GM12878 (cell line): ENCODE measurements at regions not wholly inside any gene's neighbourhood (a gene's known extent, or its start where the extent isn't known, plus 50 kb on each side); places are given as distances from the start of the nearest gene placed in this dataset.

ENCODE experiments used
- ATAC-seq: fragments of 200-7000 bp; cut with Tn5 transposase; 3 replicates; pipeline ENCODE4 v1.9.1; 2020; ENCODE audit warnings: mild to moderate bottlenecking, moderate library complexity
- BruUV-seq: library from RNA; stranded (reverse); fragments of 400-500 nt; replicated peaks from 2 replicates; lab custom pipeline; 2021; lab: Mats Ljungman, UMichigan
- CTCF ChIA-PET: fragments of 300-600 bp; sonication (Branson Sonifier 250); formaldehyde crosslinking; extraction: SDS; loops from one replicate; lab custom pipeline; 2021; ENCODE audit warnings: inconsistent platforms; lab: Yijun Ruan, JAX
- POLR2A ChIA-PET: fragments of 350-600 bp; formaldehyde crosslinking; extraction: SDS; loops from one replicate; lab custom pipeline; 2021; ENCODE audit warnings: inconsistent platforms; lab: Charles Lee
- RAD21 ChIA-PET: fragments of 300-600 bp; sonication (Branson Sonifier 250); formaldehyde crosslinking; loops from one replicate; lab custom pipeline; 2023; ENCODE audit warnings: antibody characterized with exemption; ENCODE audit not compliant: unreplicated experiment; lab: Charles Lee
- SMC1A ChIA-PET: fragments of 300-600 bp; sonication (Branson Sonifier 250); formaldehyde crosslinking; loops from one replicate; lab custom pipeline; 2023; ENCODE audit not compliant: unreplicated experiment, uncharacterized antibody; lab: Charles Lee
- DNase-seq: peaks from one replicate; pipeline ENCODE4 v3.0.0-alpha.2; 2011; ENCODE audit warnings: low read depth, low spot score
- FAIRE-seq: peaks from 3 replicates; lab custom pipeline; 2011; peaks lifted over from hg19 to GRCh38; lab: Jason Lieb, UNC
- H2AFZ ChIP-seq: 2 replicates; pipeline ENCODE4 v1.6.0; 2011; ENCODE audit warnings: low read depth, low read length, control low read depth; ENCODE audit not compliant: control insufficient read depth
- H3K27ac ChIP-seq: 2 replicates; pipeline ENCODE4 v1.5.1; 2011; ENCODE audit warnings: control low read depth; ENCODE audit not compliant: control insufficient read depth, insufficient read depth
- H3K27me3 ChIP-seq, 2 experiments: replicated peaks in 1 of 2; 2 replicates each; pipeline versions ENCODE4 v1.6.0 to v1.6.1; 2011; ENCODE audit warnings: low read length in 1 of 2; ENCODE audit not compliant: control insufficient read depth in 2 of 2, insufficient read depth in 2 of 2
- H3K36me3 ChIP-seq, 2 experiments: 2 replicates each; pipeline ENCODE4 v1.5.1; 2011; ENCODE audit warnings: low read length in 1 of 2; ENCODE audit not compliant: control insufficient read depth in 2 of 2, insufficient read depth in 2 of 2
- H3K4me1 ChIP-seq: 2 replicates; pipeline ENCODE4 v1.6.1; 2011; ENCODE audit warnings: mild to moderate bottlenecking, low read length, moderate library complexity, mixed read lengths; ENCODE audit not compliant: control insufficient read depth, insufficient read depth
- H3K4me2 ChIP-seq: 2 replicates; pipeline ENCODE4 v1.6.0; 2011; ENCODE audit warnings: control low read depth; ENCODE audit not compliant: control insufficient read depth, insufficient read depth
- H3K4me3 ChIP-seq: fragments of 200-600 bp; sonication (generic); 2 replicates; pipeline ENCODE4 v1.5.1; 2016
- H3K79me2 ChIP-seq: 2 replicates; pipeline ENCODE4 v1.6.0; 2011; ENCODE audit warnings: low read length; ENCODE audit not compliant: control insufficient read depth, insufficient read depth
- H3K9ac ChIP-seq: 2 replicates; pipeline ENCODE4 v1.8.0; 2011; ENCODE audit warnings: low read length, control low read depth, mixed read lengths; ENCODE audit not compliant: control insufficient read depth, insufficient read depth
- H3K9me3 ChIP-seq: replicated peaks from 3 replicates; pipeline ENCODE4 v1.5.1; 2011; ENCODE audit warnings: mild to moderate bottlenecking, low read length; ENCODE audit not compliant: control insufficient read depth, insufficient read depth
- H4K20me1 ChIP-seq: 2 replicates; pipeline ENCODE4 v1.6.0; 2011; ENCODE audit not compliant: control insufficient read depth, insufficient read depth
- CREB1 ChIP-seq: IDR thresholded peaks from 2 replicates; pipeline ENCODE4 v1.6.1; 2012; ENCODE audit warnings: low read depth, mild to moderate bottlenecking, inconsistent platforms
- PAX8 ChIP-seq: fragments of 450-650 bp; IDR thresholded peaks from 2 replicates; pipeline ENCODE4 v1.6.1; 2017; ENCODE audit warnings: mild to moderate bottlenecking, moderate library complexity
- REST ChIP-seq: IDR thresholded peaks from 2 replicates; pipeline ENCODE4 v1.6.1; 2012; ENCODE audit warnings: mild to moderate bottlenecking, low read depth, low read length
- SUPT20H ChIP-seq: IDR thresholded peaks from 2 replicates; pipeline ENCODE4 v1.6.1; 2011; ENCODE audit warnings: low read depth, mild to moderate bottlenecking, low read length, moderate library complexity, borderline replicate concordance; ENCODE audit not compliant: control insufficient read depth
- WGBS: methylation state at CpG from one replicate; pipeline ENCODE4 v1.1.6; 2016; ENCODE audit warnings: low lambda C conversion rate; ENCODE audit not compliant: insufficient replicate concordance, insufficient coverage; ENCODE audit errors: missing lambda C conversion rate; 5-methylcytosine and 5-hydroxymethylcytosine counted together
- in situ Hi-C: fragments of 300-500 bp; cut with MboI; formaldehyde crosslinking; loops from 9 replicates; pipeline ENCODE4 v1.14.3; 2018; ENCODE audit warnings: mixed read lengths
- intact Hi-C: fragments of 100-400 bp; cut with micrococcal nuclease; formaldehyde crosslinking; loops from one replicate; pipeline ENCODE4 v1.14.2; 2022; ENCODE audit not compliant: unreplicated experiment
- TF ChIP-seq, protein P1 (sequence below), 3 experiments: IDR thresholded peaks in 2 of 3; conservative IDR thresholded peaks in 1 of 3; 2 replicates each; pipeline ENCODE4 v1.5.1; 2011; ENCODE audit warnings: low read depth in 3 of 3, low read length in 3 of 3, mild to moderate bottlenecking in 3 of 3, control low read depth in 2 of 3, moderate library complexity in 2 of 3, inconsistent platforms in 1 of 3, mixed read lengths in 1 of 3; ENCODE audit not compliant: control insufficient read depth in 2 of 3, insufficient read depth in 1 of 3; ENCODE audit errors: extremely low read depth in 1 of 3
- TF ChIP-seq, protein P2 (sequence below): fragments of 450-650 bp; IDR thresholded peaks from 2 replicates; pipeline ENCODE4 v1.6.1; 2017; ENCODE audit warnings: low read depth, mild to moderate bottlenecking, moderate library complexity
- TF ChIP-seq, protein P3 (sequence below): fragments of 450-650 bp; IDR thresholded peaks from 2 replicates; pipeline ENCODE4 v1.6.1; 2017; ENCODE audit warnings: antibody characterized with exemption, mild to moderate bottlenecking, moderate library complexity
- TF ChIP-seq, protein P4 (sequence below): fragments of 150-350 bp; IDR thresholded peaks from 2 replicates; pipeline ENCODE4 v1.6.1; 2016; ENCODE audit warnings: low read depth, low read length
- TF ChIP-seq, protein P5 (sequence below): IDR thresholded peaks from 2 replicates; pipeline ENCODE4 v1.6.1; 2012; ENCODE audit warnings: low read depth, low read length, improper control_type of control experiment

DNA sequence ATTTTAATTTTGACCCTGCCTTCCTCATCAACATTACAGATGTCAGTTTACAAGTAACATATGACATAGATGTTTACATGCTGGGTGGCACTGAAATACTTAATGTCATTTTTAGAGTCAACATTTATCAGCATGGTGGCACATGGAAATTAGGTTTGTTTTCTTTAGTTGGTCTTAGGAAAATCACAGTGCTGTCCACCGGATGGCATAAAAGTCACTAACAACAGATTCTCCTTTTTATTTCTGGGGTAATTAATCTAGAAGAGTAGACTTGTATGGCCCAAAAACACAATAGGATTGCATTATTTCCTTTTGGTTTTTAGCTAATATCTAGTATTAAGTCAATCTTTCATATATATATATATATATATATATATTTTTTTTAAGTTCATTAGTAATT is 88.6 kb upstream of the HHIP start:
- no peak overlapping the region for H3K9ac ChIP-seq
- H2AFZ ChIP-seq: no peak overlapping the region
- no peaks in the 10 kb centered on the region for H3K79me2 ChIP-seq
- RAD21 ChIA-PET: no interaction called here
- H3K9me3 ChIP-seq: no peaks in the 10 kb centered on the region
- no peak overlapping the region for H3K27ac ChIP-seq
- CTCF ChIA-PET: interaction anchor here (1.3 to 1.6 kb wide), 2 partner anchors 14 to 17 kb away, joined by 3 to 5 read pairs; no protein-coding TSS in a partner anchor
- intact Hi-C loops (no loop called here), in situ Hi-C loops (no loop called here)
- H3K4me3 ChIP-seq: no peak overlapping the region
- SMC1A ChIA-PET: interaction anchor here (1.1 kb wide), 1 partner anchor 8 kb away, joined by 4 read pairs; no protein-coding TSS in a partner anchor
- WGBS: 52% methylated on average over 1 of the region's 1 CpG
- H3K4me1 ChIP-seq: no peaks in the 10 kb centered on the region
- H3K4me2 ChIP-seq: no peak overlapping the region
- no peaks in the 10 kb centered on the region for H3K36me3 ChIP-seq
- DNase-seq (no peak), FAIRE-seq (no peak), ATAC-seq (no peak)
- POLR2A ChIA-PET: no interaction called here
- no TSS peak for BruUV-seq
- no peaks in the 10 kb centered on the region for H4K20me1 ChIP-seq
- peaks cover 0 to 7% of the 10 kb centered on the region in 2 experiments; a peak in 2 of 4 replicates for H3K27me3 ChIP-seq
- TF ChIP-seq, protein P1, sequence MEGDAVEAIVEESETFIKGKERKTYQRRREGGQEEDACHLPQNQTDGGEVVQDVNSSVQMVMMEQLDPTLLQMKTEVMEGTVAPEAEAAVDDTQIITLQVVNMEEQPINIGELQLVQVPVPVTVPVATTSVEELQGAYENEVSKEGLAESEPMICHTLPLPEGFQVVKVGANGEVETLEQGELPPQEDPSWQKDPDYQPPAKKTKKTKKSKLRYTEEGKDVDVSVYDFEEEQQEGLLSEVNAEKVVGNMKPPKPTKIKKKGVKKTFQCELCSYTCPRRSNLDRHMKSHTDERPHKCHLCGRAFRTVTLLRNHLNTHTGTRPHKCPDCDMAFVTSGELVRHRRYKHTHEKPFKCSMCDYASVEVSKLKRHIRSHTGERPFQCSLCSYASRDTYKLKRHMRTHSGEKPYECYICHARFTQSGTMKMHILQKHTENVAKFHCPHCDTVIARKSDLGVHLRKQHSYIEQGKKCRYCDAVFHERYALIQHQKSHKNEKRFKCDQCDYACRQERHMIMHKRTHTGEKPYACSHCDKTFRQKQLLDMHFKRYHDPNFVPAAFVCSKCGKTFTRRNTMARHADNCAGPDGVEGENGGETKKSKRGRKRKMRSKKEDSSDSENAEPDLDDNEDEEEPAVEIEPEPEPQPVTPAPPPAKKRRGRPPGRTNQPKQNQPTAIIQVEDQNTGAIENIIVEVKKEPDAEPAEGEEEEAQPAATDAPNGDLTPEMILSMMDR (IDR thresholded peaks at IDR 0.05 in 2 of 3, conservative IDR thresholded peaks at IDR 0.05 in 1 of 3; ENCODE audit: control insufficient read depth in 2 of 3, extremely low read depth in 1 of 3, insufficient read depth in 1 of 3, low read depth in 3 of 3, low read length in 3 of 3): no peak
- TF ChIP-seq, protein P2, sequence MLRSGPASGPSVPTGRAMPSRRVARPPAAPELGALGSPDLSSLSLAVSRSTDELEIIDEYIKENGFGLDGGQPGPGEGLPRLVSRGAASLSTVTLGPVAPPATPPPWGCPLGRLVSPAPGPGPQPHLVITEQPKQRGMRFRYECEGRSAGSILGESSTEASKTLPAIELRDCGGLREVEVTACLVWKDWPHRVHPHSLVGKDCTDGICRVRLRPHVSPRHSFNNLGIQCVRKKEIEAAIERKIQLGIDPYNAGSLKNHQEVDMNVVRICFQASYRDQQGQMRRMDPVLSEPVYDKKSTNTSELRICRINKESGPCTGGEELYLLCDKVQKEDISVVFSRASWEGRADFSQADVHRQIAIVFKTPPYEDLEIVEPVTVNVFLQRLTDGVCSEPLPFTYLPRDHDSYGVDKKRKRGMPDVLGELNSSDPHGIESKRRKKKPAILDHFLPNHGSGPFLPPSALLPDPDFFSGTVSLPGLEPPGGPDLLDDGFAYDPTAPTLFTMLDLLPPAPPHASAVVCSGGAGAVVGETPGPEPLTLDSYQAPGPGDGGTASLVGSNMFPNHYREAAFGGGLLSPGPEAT: no peak
- TF ChIP-seq PAX8: no peak
- TF ChIP-seq SUPT20H: no peak
- no peak for TF ChIP-seq REST
- TF ChIP-seq, protein P3, sequence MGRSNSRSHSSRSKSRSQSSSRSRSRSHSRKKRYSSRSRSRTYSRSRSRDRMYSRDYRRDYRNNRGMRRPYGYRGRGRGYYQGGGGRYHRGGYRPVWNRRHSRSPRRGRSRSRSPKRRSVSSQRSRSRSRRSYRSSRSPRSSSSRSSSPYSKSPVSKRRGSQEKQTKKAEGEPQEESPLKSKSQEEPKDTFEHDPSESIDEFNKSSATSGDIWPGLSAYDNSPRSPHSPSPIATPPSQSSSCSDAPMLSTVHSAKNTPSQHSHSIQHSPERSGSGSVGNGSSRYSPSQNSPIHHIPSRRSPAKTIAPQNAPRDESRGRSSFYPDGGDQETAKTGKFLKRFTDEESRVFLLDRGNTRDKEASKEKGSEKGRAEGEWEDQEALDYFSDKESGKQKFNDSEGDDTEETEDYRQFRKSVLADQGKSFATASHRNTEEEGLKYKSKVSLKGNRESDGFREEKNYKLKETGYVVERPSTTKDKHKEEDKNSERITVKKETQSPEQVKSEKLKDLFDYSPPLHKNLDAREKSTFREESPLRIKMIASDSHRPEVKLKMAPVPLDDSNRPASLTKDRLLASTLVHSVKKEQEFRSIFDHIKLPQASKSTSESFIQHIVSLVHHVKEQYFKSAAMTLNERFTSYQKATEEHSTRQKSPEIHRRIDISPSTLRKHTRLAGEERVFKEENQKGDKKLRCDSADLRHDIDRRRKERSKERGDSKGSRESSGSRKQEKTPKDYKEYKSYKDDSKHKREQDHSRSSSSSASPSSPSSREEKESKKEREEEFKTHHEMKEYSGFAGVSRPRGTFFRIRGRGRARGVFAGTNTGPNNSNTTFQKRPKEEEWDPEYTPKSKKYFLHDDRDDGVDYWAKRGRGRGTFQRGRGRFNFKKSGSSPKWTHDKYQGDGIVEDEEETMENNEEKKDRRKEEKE: no peak
- TF ChIP-seq, protein P4, sequence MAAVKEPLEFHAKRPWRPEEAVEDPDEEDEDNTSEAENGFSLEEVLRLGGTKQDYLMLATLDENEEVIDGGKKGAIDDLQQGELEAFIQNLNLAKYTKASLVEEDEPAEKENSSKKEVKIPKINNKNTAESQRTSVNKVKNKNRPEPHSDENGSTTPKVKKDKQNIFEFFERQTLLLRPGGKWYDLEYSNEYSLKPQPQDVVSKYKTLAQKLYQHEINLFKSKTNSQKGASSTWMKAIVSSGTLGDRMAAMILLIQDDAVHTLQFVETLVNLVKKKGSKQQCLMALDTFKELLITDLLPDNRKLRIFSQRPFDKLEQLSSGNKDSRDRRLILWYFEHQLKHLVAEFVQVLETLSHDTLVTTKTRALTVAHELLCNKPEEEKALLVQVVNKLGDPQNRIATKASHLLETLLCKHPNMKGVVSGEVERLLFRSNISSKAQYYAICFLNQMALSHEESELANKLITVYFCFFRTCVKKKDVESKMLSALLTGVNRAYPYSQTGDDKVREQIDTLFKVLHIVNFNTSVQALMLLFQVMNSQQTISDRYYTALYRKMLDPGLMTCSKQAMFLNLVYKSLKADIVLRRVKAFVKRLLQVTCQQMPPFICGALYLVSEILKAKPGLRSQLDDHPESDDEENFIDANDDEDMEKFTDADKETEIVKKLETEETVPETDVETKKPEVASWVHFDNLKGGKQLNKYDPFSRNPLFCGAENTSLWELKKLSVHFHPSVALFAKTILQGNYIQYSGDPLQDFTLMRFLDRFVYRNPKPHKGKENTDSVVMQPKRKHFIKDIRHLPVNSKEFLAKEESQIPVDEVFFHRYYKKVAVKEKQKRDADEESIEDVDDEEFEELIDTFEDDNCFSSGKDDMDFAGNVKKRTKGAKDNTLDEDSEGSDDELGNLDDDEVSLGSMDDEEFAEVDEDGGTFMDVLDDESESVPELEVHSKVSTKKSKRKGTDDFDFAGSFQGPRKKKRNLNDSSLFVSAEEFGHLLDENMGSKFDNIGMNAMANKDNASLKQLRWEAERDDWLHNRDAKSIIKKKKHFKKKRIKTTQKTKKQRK: no peak
- TF ChIP-seq, protein P5, sequence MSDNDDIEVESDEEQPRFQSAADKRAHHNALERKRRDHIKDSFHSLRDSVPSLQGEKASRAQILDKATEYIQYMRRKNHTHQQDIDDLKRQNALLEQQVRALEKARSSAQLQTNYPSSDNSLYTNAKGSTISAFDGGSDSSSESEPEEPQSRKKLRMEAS: no peak
- no peak for TF ChIP-seq CREB1
